ENCODE measurements at regions not wholly inside any gene's neighbourhood (a gene's known extent, or its start where the extent isn't known, plus 50 kb on each side); places are given as distances from the start of the nearest gene placed in this dataset.

DNA sequence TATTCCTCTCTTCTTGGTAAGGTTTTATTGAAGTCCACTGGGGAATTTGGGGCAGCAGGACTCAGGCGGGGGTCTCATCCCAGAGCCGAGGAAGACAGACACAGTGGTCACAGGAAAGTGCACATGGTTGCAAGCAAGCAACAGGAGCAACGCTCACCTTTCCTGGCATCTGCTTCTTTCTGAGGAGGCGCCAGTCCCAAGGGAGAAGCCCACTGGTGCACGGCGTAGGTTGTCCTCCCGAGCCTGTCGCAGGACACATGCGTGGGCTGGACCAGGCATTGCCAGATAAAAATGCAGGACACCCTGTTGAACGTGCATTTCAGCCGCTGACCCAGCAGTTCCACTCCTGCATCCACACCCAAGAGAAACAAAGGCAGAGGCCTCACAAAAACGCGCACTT is 72.4 kb upstream of the OLFM1 start:
- TF ChIP-seq, protein P1, sequence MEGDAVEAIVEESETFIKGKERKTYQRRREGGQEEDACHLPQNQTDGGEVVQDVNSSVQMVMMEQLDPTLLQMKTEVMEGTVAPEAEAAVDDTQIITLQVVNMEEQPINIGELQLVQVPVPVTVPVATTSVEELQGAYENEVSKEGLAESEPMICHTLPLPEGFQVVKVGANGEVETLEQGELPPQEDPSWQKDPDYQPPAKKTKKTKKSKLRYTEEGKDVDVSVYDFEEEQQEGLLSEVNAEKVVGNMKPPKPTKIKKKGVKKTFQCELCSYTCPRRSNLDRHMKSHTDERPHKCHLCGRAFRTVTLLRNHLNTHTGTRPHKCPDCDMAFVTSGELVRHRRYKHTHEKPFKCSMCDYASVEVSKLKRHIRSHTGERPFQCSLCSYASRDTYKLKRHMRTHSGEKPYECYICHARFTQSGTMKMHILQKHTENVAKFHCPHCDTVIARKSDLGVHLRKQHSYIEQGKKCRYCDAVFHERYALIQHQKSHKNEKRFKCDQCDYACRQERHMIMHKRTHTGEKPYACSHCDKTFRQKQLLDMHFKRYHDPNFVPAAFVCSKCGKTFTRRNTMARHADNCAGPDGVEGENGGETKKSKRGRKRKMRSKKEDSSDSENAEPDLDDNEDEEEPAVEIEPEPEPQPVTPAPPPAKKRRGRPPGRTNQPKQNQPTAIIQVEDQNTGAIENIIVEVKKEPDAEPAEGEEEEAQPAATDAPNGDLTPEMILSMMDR (IDR thresholded peaks at IDR 0.05), result no peak
- no peak for TF ChIP-seq POLR2A (IDR thresholded peaks at IDR 0.05)
